Neural crest cell (in vitro differentiated cells): ENCODE measurements at regions not wholly inside any gene's neighbourhood (a gene's known extent, or its start where the extent isn't known, plus 50 kb on each side); places are given as distances from the start of the nearest gene placed in this dataset.

Experiments
- DNase-seq: peaks from one replicate; pipeline ENCODE4 v3.0.0; 2021; ENCODE audit warnings: low read depth, mixed read lengths, low spot score
- H3K27ac Mint-ChIP-seq: one replicate; pipeline ENCODE4 v1.8.0; 2021; ENCODE audit warnings: mild to moderate bottlenecking, mixed read lengths; ENCODE audit not compliant: unreplicated experiment
- H3K27me3 Mint-ChIP-seq: 2 replicates; pipeline ENCODE4 v1.8.0; 2021; ENCODE audit warnings: low read depth, mild to moderate bottlenecking, mixed read lengths
- H3K36me3 Mint-ChIP-seq: 2 replicates; pipeline ENCODE4 v1.8.0; 2021; ENCODE audit warnings: low read depth, mild to moderate bottlenecking, mixed read lengths
- H3K4me1 Mint-ChIP-seq: 2 replicates; pipeline ENCODE4 v1.8.0; 2021; ENCODE audit warnings: mixed read lengths
- H3K4me3 Mint-ChIP-seq: one replicate; pipeline ENCODE4 v1.8.0; 2021; ENCODE audit warnings: mild to moderate bottlenecking, mixed read lengths
- H3K9me3 Mint-ChIP-seq: 2 replicates; pipeline ENCODE4 v1.8.0; 2021; ENCODE audit warnings: mixed read lengths
- TF ChIP-seq, protein P1 (sequence below): fragments of 200-600 bp; sonication (generic); conservative IDR thresholded peaks from 2 replicates; pipeline ENCODE4 v1.5.0; 2021; ENCODE audit warnings: antibody characterized with exemption, mild to moderate bottlenecking

- TF ChIP-seq, protein P1, sequence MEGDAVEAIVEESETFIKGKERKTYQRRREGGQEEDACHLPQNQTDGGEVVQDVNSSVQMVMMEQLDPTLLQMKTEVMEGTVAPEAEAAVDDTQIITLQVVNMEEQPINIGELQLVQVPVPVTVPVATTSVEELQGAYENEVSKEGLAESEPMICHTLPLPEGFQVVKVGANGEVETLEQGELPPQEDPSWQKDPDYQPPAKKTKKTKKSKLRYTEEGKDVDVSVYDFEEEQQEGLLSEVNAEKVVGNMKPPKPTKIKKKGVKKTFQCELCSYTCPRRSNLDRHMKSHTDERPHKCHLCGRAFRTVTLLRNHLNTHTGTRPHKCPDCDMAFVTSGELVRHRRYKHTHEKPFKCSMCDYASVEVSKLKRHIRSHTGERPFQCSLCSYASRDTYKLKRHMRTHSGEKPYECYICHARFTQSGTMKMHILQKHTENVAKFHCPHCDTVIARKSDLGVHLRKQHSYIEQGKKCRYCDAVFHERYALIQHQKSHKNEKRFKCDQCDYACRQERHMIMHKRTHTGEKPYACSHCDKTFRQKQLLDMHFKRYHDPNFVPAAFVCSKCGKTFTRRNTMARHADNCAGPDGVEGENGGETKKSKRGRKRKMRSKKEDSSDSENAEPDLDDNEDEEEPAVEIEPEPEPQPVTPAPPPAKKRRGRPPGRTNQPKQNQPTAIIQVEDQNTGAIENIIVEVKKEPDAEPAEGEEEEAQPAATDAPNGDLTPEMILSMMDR: no peak
- no peak for DNase-seq
- no peak overlapping the region for H3K27ac Mint-ChIP-seq
- H3K4me1 Mint-ChIP-seq: peaks cover 15% of the 10 kb centered on the region
- no peaks in the 10 kb centered on the region for H3K9me3 Mint-ChIP-seq
- no peaks in the 10 kb centered on the region for H3K36me3 Mint-ChIP-seq
- H3K4me3 Mint-ChIP-seq: no peak overlapping the region
- no peaks in the 10 kb centered on the region for H3K27me3 Mint-ChIP-seq
Observed at GRCh38 chr5:109992264-109992915, 302.7 kb downstream of the MAN2A1 start.

DNA sequence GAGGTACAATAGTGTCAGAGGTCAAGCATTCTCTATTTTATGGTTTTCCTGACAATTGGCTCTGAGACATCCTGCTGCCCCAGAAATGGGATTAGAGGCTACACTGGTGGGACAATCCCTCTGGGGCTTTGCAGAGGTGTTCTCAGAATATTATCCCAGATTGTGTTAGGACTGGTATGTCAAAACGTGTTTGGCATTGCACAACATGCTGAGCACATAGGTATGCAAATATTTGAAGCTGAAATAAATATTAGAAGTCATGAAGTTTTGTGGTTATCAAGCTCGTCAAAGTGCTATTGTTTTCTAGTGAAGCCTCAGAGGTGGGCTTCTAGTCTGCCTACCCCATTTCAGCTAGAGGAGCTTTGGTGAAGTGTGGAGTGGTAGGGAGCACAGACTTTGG lies 304.4 kb downstream of the MAN2A1 start:
- TF ChIP-seq, protein P1: no peak
- no peak overlapping the region for H3K4me3 Mint-ChIP-seq
- no peaks in the 10 kb centered on the region for H3K27me3 Mint-ChIP-seq
- DNase-seq: no peak
- no peaks in the 10 kb centered on the region for H3K36me3 Mint-ChIP-seq
- no peak overlapping the region for H3K27ac Mint-ChIP-seq
- H3K4me1 Mint-ChIP-seq: peaks cover 15% of the 10 kb centered on the region
- H3K9me3 Mint-ChIP-seq: peaks cover 4% of the 10 kb centered on the region

DNA sequence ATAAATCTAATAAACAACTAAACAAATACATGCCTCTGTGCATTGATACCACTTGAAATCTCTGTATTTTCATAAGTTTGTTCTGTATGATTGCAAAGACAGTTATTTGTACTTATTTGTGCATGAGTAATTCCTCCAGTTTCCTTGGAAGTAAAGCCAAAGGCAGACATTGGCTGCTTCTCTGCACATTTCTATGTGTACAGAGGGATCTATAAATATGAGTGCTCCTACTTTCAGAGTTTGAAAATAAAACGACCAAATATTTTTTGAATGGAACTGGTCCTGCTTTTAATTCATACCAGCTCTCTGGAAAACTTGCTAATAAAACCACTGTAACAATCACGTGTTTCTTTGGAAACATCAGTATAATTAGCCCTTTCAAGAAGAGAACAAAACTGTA lies 306.5 kb downstream of the MAN2A1 start:
- no peak for DNase-seq
- Mint-ChIP-seq H3K27me3 (no peaks in the 10 kb centered on the region), H3K9me3 (peaks cover 4% of the 10 kb centered on the region), H3K27ac (no peak overlapping the region), H3K4me1 (peaks cover 15% of the 10 kb centered on the region), H3K4me3 (no peak overlapping the region), H3K36me3 (no peaks in the 10 kb centered on the region)
- TF ChIP-seq, protein P1: no peak

GRCh38 chr5:109997161-109997560 lies 307.4 kb downstream of the MAN2A1 start:
- DNase-seq: no peak
- H3K9me3 Mint-ChIP-seq: peaks cover 4% of the 10 kb centered on the region
- no peak overlapping the region for H3K4me3 Mint-ChIP-seq
- no peaks in the 10 kb centered on the region for H3K36me3 Mint-ChIP-seq
- H3K4me1 Mint-ChIP-seq: peaks cover 15% of the 10 kb centered on the region
- H3K27me3 Mint-ChIP-seq: no peaks in the 10 kb centered on the region
- TF ChIP-seq, protein P1: no peak
- H3K27ac Mint-ChIP-seq: peak overlapping the region; percentile 5

DNA sequence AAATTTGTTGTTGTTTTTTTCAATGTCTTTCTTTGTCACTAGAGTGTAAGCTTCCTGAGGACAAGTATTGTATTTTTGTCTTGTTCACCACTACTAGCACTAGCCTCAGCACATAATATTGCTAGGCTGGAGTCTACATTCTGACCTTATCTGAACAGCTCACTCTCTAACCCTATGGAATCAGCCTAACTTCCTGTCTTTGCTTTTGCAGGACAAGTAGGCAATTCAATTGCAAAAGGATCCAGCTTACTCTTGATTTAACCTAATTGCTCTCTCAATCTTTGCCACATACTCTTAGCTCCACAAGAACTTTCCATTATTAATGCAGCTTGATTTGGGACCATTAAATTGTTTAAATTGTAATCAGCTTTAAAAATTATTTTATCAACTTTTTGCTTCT lies 308.5 kb downstream of the MAN2A1 start:
- Mint-ChIP-seq H3K36me3 (no peaks in the 10 kb centered on the region), H3K4me1 (peaks cover 9% of the 10 kb centered on the region), H3K9me3 (peaks cover 4% of the 10 kb centered on the region), H3K27me3 (no peaks in the 10 kb centered on the region), H3K4me3 (no peak overlapping the region), H3K27ac (no peak overlapping the region)
- DNase-seq: no peak
- TF ChIP-seq, protein P1: no peak
